Left cardiac atrium (tissue), 4 donors: ENCODE measurements at regions not wholly inside any gene's neighbourhood (a gene's known extent, or its start where the extent isn't known, plus 50 kb on each side); places are given as distances from the start of the nearest gene placed in this dataset.

Experiments
- ATAC-seq, 2 donors: fragments of 200-7000 bp; cut with Tn5 transposase; one replicate each; pipeline ENCODE4 v1.9.1; 2020; ENCODE audit warnings: mild to moderate bottlenecking in 2 of 2, moderate library complexity in 2 of 2
- DNase-seq: peaks from one replicate; pipeline ENCODE4 v3.0.0-alpha.2; 2020
- intact Hi-C, 2 donors: fragments of 100-400 bp; cut with DNase I; formaldehyde crosslinking; loops; one replicate each; pipeline versions ENCODE4 v1.14.1 to v1.15.1; 2022 to 2023
- donor health status: DM: no; HTN: yes; CAD: no.
- donor health status: DM: no; HTN: yes; CAD: no; lungs with severe emphysema.
- donor health status: DM: yes; HTN: yes; CAD: no.
- donor health status: Dilated cardiomyopathy.

GRCh38 chr5:112684737-112685136, 52.9 kb upstream of the APC start:
- peak; percentile 80 to 87 for ATAC-seq
- intact Hi-C loops, result no loop called here
- DNase-seq, result no peak

GRCh38 chr5:112685386-112685785, 52.3 kb upstream of the APC start:
- intact Hi-C loops, result no loop called here
- no peak for ATAC-seq
- DNase-seq, result no peak

- DNase-seq (no peak), ATAC-seq (peak; percentile 60 to 72)
- intact Hi-C loops, result no loop called here
Observed at GRCh38 chr5:112685931-112686330, 51.8 kb upstream of the APC start.

- intact Hi-C loops, result no loop called here
- ATAC-seq, result no peak
- DNase-seq, result no peak
Observed at GRCh38 chr5:112686675-112687074, 51.0 kb upstream of the APC start.

DNA sequence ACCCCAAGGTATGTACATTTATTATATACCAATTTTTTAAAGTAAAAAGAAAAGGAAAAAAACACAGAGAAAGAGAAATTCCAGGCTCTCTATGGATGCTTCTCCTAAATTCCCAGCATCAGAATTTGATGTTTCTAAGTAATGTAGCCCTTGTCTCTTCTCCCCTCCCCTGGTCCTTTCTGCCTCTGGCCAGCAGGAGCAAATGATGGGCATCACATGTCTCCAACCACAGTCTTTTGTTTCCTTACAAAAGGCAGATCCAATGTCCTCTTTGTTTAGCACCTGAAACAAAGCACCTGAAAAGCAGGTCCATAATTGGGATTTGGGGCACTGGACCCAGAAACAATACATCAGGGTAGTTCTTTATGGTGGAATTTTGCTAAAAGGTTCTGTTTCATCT, 50.4 kb upstream of the APC start:
- no peak for ATAC-seq
- intact Hi-C loops, result no loop called here

More for the DNA sequence above, 50.4 kb upstream of the APC start:
- no peak for DNase-seq
